HG03039 (cell line): ENCODE measurements at regions not wholly inside any gene's neighbourhood (a gene's known extent, or its start where the extent isn't known, plus 50 kb on each side); places are given as distances from the start of the nearest gene placed in this dataset.
"Not testable (repeated sequence)": the region's sequence is repeated elsewhere in the genome, so short reads cannot be mapped to it uniquely, and the experiment has no call there.

Source experiments
- ATAC-seq: cut with Tn5 transposase; IDR thresholded peaks from one replicate; pipeline ENCODE4 v1.9.1; 2021; ENCODE audit warnings: mild to moderate bottlenecking, moderate library complexity; ENCODE audit not compliant: unreplicated experiment

DNA sequence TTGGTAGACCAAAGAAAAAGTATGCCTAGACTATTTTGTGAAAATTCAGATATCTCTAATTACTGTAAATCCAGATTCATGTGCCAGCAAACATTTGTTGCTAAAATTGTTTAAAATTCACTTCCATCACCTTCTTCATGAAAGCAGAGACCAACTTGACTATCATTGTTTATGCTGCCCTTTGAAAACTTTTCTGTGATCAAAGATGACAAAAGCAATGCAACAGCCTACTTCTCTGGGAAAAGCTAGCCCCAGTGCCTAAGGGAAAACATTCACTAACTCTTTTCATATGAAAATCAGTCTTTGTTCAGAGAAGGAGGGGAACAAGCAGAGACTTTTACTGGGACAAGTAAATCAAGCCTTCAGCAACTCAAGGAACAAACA, 178.0 kb upstream of the P2RY1 start:
- no peak for ATAC-seq

DNA sequence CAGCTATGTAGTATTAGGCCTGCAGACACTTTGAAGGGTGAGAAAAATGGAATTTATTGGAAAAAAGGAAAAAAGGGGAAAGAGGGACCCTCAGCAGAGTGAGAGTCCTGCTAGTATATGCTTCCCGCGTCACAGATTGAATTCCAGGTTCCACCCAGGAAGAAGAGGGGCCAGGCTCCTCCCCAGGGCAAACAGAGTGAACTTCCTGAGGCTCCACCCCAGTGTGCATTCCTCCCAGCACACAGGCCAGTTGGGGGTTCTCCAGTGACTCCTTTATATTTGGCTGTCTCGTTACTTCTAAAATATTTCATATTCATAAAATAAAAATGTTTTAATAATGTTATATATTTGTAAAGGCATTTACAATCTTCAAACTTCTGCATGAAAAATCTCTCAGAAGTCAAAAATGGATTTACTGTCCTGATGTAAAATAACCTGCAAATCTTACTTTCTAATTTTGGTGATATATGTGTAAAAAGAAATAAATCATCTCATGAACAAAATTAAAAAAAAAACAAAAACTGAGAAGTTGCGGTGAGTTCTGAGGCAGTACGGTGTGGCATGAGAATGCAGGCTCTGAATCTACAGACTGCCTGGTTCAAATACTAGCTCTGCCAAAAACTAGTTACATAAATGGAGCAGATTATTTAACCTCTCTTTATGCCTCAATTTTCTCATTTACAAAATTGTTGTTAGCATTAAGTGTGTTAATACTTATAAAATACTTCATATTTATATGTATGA, 175.8 kb upstream of the P2RY1 start:
- ATAC-seq, result no peak

DNA sequence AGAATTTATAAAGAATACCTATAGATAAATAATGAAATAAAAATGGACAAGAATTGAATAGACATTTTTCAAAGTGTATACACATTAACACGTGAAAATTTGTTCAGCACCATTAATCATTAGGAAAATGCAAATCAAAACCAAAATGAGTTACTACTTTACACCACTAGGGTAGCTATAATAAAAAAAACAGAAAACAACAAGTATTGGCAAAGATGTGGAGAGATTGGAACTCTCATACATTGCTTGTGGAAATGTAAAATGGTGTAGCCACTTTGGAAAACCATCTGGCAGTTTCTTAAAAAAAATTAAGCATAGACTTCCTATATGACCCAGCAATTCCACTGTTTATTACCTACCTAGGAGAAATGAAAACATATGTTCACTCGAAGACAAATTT, 172.8 kb upstream of the P2RY1 start:
- no peak for ATAC-seq

DNA sequence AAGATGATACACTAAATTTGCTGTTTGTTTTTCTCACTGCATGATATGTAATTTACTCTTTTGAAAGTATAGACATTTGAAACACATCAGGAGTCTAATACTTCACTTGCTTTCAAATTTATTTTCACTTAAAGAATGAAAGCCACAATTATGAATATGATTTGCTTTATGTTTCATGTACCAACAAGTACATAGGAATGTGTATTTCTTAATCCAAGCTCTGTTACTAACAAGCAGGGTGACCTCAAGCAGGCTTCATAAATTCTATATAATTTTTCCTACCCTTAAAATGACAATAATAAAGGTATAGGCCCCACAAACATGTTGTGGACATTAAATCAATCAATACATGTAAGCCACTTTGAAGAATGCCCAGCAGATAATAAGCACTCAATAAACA, 170.2 kb upstream of the P2RY1 start:
- ATAC-seq, result no peak

DNA sequence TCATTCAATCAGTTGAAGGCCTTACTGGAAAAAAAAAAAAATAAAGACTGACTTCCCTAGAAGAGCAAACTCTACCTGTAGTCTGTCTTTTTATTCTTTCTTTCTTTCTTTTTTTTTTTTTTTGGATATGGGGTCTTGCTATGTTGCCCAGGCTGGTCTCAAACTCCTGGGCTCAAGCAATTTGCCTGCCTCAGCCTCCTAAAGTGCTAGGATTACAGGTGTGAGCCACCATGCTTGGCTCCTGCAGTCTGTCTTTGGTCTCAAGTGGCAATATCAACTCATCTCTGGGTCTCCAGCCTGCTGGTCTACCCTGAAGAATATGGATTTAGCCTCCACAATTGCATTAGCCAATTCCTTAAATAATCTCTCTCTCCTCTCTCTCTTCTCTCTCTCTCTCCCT, 167.7 kb upstream of the P2RY1 start:
- no peak for ATAC-seq

DNA sequence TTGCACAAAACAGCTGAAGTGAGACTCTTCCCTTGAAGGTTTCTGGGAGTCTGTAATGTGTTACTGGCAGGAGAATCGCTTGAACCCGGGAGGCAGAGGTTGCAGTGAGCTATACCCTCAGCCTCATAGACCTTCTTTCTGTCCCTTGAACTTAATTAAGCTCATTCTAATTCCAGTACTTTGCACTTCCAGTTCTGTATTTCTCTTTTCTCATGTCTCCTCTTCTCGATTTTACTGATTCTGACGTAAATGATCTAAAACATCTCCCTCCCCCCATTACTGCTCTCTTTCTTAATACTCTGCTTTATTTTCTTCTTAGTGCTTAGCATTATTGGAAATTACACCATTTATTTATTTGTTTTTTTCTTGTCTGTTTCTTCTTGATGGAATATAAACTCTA, 165.4 kb upstream of the P2RY1 start:
- ATAC-seq, result no peak

DNA sequence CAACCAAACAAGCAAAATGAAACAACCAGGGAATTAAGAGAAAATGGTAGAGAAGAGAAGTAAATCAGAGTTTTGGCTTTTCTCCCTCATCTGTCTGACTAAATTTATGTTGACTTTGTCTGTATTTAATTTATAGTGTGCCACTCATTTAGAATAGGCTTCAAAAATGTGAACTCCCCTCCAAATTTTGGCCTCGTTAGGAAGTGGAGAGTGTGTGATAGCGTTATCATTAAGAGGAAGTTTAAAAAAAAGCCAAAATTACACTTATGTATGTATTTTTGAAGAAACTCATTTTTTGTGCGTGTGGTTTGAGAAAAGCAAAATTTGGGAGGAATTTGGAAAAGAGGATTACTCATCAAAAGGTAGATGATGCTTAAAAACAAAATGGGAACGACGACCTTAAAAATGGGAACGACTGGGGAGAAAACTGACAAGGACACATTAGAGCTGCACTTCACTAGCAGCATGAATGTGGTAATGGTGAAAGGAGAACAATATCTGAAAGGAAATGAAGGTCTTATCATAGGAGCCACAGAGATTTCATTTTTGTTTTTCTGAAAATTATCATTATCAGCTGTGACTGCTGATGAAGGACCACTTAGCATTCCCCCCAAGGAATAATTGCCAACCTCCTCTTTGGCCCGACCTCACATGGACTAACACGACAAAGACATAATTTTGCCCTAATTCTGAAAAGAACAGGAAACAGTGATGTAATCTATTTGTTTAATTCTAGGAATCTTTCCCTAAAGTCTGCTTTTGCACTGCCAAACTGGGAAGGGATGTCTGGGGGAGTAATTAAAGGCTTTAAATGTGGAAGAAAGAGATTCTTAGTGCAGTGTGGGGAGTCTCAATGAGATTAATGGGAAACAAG, 163.2 kb upstream of the P2RY1 start:
- ATAC-seq, result no peak

DNA sequence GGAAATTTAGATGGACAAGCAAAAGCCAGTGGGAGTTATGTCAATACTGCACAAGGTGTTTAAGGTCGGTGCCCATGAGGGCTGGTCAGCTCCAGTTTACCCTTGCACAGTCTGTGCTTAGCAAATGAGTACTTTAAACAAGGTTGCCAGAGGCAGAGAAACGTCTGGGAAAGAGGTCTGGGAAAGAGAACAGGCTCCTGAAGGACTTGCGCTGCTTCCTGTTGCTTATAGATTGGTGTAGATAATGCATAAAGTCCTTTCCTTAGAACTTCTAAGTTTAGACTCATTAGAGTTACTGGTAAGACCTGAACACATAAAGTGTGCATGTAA, 162.6 kb upstream of the P2RY1 start:
- no peak for ATAC-seq

DNA sequence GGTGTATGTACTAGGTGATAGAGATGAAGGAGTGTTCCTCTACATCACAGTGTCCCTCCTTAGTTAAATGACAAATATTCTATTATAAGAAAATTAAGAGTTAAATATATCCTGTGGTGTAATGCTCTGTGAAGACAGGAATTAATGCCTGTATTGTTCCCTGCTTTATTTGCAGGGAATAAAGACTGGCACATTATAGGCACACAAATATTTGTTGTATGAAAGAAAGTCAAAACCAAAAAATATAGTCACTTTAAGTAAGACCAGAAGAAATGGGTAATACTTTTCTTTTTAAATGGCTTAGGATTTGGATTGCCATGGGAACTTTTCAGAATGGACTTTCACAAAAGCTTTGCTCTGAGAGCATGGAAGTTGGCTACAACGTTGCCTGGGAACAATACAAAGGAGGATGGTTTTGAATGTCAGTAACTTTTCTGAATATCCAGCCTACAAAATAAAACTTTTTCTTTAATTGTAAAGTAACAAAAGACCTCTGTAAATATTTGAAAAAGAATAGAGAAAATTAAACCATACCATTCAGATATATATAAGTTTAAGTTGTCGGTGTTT, 158.0 kb upstream of the P2RY1 start:
- no peak for ATAC-seq

DNA sequence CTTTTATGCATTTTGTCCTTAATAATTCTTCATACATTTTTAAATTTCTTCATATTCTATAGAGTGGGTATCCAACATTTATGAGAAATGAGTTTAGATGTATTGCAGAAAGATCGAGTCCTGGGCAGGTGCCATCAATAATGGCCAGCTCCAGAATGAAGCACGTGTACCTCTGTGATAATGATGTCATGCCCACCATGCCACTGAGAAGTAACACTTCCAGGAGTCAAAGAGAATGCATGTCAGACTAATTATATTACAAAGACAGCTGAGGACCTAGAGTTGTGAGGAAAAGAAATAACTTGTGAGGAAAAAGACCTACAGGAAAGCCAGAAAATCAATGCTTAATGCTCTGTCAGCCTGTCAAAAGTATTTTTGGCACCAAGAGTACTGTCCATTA, 157.4 kb upstream of the P2RY1 start:
- ATAC-seq, result no peak

DNA sequence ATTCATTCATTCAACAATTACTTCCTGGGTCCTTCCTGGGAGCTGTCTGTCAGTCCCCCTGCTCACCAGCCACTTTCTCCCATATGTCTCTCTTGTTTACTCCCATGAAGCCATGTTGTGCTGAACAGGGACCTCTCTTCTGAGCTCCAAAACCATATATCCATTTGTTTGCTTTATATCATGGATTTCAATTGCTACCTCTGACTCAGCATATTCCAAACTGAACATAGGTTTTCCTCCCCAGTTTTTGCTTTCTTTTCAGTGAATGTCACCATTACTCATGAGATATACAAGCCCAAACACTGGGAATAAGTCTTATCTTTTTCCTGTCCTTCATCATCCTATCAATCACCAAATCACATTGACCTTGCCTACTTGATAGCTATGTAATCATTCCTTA, 152.5 kb upstream of the P2RY1 start:
- no peak for ATAC-seq

DNA sequence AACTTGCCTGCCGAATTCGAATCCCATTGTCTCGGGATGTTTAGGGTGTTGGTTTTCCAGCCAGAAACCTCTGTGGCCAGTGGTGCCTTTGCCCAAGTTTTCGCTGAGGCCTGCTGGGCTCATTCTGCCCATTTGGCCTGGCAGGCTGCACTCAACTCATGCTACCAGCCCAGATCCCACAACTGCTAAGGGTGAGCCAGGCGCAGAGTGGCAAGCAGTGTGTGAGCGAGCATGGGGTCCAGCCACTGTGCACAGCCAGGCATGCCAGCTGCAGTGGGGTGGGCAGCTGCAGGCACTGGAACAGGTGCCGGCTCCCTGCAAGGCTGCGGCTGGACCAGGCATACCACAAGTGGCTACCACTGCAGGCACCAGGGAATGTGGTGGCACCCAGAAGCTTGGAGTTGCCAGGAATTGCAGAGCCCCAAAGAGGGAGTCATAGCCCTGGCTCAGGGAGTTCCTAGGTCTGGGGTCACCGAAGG, 151.4 kb upstream of the P2RY1 start:
- no peak for ATAC-seq

DNA sequence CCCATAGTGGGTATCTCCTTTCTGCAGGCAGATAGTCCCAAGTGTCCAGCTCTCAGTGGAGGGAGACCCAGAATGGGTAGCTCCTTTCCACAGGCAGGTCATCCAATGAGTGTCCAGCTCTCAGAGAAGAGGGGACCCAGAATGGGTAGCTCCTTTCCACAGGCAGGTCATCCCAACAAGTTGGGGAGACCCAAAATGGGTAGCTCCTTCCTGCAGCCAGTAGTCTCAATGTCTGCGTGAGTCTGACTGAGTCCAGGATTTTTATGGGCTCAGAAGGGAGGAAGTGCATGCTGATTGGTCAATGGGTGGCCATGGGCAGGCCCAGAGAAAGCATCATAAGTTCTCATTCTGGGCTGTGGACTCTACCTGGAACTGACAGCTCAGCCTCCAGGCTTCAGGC, 150.7 kb upstream of the P2RY1 start:
- no peak for ATAC-seq

DNA sequence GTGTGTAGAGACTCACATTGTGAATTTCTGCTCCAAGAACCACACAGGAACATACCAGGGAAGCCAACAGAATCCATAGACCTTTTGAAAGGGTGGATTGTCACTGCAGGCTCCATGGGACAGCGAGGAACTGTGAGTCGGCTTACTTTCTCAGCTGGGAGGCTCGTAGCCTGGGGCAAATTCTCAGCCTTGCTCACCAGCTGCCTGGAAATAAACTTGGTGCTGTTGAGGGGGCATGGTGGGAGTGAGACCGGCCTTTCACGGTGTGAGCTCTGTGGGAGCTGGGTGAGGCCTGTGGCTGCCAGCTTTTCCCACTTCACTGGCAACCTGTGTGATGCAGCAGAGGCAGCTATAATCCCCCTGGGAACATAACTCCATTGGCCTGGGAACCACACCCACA, 146.6 kb upstream of the P2RY1 start:
- ATAC-seq, result no peak

DNA sequence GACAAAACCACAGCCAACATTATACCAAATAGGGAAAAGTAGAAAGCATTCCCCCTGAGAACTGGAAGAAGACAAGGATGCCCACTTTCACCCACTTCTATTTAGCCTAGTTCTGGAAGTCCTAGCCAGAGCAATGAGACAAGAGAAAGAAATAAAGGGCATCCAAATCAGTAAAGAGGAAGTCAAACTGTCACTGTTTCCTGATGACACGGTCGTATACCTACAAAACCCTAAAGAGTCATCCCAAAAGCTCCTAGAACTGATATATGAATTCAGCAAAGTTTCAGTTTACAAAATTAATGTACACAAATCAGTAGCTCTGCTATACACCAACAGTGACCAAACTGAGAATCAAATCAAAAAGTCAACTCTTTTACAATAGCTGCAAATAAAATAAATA, 142.6 kb upstream of the P2RY1 start:
- ATAC-seq, result not testable (repeated sequence)

DNA sequence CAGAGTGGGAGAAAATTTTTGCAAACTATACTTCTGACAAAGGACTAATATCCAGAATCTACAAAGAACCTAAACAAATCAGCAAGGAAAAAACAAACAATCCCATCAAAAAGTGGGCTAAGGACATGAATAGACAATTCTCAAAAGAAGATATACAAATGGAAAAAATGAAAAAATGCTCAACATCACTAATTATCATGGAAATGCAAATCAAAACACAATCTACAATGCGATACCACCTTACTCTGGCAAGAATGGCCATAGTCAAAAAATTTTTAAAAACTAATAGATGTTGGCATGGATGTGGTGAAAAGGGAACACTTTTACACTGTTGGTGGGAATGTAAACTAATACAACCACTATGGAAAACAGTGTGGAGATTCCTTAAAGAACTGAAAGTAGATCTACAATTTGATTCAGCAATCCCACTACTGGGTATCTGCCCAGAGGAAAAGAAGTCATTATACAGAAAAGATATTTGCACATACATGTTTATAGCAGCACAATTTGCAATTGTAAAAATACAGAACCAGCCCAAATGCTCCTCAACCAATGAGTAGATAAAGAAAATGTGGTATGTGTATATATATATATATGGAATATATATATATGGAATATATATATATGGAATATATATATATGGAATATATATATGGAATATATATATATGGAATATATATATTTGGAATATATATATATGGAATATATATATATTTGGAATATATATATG, 141.2 kb upstream of the P2RY1 start:
- not testable (repeated sequence) for ATAC-seq

DNA sequence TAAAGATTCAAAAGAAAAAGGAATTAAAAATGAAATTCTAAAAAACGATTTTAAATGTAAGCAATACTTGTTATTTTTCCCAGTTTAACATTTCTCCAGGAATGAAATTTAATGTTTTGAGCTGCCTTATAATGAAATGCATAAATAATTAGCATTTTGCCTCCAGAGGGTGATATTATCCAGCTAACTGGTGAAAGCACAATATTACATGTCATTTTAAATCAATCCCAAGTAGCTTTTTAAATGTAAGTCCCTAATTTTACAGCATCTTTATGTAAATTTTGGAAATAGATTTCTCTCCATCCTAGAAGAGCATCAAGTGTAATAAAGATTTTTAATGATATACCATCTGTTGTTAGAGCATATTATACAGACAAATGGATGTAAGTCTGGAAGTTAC, 139.1 kb upstream of the P2RY1 start:
- no peak for ATAC-seq

DNA sequence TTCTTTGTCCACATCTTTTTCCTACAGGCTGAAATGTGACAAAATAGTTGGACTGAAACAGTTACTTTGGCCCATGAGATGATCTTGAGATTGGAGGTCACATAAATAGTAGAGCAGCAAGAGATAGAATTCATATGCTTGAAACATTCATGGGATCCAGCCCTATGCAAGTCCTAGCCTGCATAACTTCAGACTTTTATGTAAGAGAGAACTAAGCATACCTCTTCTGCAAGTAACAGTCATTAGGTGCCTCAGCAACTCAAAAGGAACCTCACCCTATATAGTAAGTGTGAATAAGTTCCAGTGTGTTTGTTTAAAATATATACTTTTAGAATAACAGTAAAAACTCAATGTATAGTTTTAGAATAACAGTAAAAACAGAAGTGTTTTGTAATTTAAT, 138.0 kb upstream of the P2RY1 start:
- no peak for ATAC-seq

DNA sequence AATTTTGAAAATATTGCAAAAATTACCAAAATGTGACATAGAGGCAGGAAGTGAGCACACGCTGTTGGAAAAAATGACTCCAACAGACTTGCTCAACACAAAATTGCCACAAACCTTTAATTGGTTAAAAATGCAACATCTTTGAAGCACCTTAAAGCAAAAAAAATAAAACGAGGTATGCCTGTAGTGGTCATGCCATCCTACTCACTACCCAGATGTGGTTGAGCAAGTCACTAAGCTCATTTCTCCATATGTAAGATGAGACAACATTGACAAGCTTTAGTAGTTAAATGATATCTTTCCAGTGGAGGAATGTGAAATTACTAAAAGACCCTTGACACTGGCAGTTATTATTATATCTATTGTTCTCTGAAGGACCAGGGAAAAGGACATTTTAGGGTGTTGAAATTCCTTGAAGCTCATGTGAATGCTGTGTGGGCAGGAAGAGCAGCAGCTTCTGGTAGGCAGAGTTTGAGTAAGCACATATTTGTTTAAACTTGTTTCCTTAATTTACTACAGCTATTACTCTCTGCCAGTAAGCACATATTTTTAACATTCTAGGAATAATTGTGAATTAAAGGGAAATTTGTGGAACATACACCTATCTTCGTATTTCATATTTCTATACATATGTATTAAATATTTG, 131.6 kb upstream of the P2RY1 start:
- no peak for ATAC-seq

DNA sequence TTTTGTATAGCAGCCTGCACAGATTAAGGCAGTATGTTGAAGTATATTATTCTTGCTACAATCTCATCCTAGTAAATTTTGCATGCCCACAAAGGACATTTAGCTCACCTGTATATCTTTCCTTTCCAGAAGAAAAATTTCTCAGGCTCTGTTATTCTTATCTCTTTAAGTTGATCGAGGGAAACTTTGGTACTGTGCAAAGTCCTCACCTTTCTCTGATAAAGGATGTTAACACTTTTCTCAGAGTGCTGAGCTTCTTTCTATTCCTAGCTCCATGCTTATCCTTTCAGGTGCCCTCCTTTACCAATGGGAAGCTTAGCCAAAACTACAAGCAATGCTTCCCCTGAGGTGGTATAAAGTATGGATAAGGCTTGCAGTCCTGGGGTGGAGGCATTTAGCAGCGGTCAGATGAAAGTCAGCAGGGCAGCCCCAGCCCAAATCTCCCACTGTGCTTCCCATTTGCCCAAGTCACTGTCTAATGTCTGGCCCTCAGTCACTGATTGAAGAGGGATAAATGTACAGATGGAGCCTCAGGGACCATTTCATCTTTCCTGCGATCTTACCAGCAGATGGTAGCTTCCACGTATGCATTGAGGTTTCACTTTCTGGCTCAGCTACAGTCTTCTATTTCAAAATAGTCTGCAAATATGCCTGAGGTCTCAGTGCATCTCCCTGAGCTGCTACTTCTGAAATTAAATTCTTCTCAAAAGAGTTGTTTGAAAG, 127.8 kb upstream of the P2RY1 start:
- peak; percentile 62 for ATAC-seq
